LHCN-M2 (cell line): ENCODE measurements at regions not wholly inside any gene's neighbourhood (a gene's known extent, or its start where the extent isn't known, plus 50 kb on each side); places are given as distances from the start of the nearest gene placed in this dataset.

ENCODE experiments used
- DNase-seq: peaks from one replicate; pipeline ENCODE4 v3.0.0-alpha.2; 2012; ENCODE audit warnings: low read depth

DNA sequence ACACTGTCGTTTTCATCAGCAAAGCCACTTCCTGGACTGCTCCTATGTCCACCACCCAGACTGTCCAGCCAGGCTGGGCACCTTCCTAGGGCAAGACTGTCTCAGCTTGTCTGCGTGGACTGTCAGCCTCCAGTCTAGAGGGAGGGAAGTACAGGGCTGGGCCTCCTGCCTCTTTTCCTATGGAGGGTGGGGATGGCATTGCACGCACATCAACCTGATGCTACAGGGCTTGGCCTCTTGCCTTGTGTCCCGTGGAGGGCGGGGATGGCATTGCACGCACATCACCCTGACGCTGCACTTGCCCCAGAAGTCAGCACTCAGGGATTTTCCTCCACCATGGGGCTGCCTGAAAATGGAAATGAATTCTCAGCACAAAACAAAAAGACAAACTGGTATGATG is 304.2 kb upstream of the CDH4 start:
- DNase-seq, result no peak

DNA sequence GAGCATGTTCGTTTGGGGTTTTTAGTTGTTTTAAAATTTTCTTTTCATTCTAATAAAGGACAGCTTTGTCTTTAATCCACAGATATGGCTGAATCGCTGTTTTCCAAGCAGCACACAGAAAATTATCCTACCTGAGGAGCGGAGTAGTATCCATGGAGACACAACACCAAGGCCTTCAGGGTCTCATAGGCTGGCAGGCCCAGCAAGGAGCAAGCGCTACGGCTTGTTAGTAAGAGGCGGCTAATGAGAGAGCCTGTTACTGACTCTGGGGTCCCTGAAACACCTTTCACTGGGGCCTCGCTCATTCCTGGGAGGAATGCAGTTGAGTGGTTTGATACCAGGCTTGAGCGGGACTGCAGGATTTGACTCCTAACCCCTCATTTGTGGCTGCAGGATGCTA is 303.8 kb upstream of the CDH4 start:
- DNase-seq, result no peak

- DNase-seq, result no peak
Observed at GRCh38 chr20:60950561-60950960, 301.5 kb upstream of the CDH4 start.

DNA sequence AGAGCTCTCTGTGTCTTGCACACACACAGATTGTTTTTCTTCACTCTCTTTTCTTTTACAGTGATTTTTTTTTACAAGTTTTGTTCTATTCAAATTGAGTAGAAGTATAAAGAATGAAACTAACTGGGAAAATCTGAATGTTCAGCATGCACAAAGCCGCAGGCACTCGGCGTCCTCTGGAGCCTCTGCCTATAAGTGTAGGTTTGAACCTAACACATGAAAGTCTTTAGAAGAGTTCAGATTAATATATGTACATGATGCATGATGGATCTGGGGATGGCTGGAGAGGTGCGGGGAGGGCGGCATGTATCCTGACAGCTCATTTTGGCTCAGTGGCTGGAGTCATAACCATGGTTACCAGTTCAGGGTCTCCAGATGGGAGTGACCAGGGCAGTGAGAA is 301.1 kb upstream of the CDH4 start:
- no peak for DNase-seq

GRCh38 chr20:60952861-60953260 is 299.2 kb upstream of the CDH4 start:
- DNase-seq, result no peak

GRCh38 chr20:60953321-60953720 is 298.7 kb upstream of the CDH4 start:
- no peak for DNase-seq

DNA sequence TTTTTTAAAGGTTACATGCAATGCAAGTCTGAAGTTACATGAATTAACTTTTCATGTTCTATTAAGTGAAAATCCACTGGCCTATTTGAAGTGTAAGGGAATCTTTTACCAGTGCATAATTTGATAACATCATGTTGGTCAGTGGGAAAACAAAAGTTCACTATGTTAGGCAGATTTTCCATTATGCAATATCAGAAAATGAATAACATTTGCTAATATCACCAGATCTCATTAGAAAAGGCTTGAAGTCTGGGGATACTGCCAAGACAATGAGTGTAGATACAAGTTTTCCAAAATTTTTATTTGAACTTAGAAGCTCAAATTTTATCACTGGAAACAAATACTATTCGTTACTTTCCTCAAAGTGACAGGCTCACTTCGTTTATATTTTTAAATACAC is 296.4 kb upstream of the CDH4 start:
- DNase-seq, result no peak

DNA sequence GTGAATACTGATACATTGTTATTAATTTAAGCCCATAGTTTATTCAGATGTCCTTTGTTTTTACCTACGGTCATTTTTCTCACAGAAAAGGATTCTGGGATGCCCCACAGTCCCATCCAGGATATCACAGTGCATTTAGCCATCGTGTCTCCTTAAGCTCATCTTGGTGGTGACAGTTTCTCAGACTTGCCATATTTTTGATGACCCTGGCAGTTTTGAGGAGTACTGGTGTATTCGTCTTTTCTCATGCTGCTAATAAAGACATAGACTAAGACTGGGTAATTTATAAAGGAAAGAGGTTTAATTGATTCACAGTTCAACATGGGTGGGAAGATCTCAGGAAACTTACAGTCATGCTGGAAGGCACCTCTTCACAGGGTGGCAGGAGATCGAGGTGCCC is 295.9 kb upstream of the CDH4 start:
- DNase-seq, result no peak

DNA sequence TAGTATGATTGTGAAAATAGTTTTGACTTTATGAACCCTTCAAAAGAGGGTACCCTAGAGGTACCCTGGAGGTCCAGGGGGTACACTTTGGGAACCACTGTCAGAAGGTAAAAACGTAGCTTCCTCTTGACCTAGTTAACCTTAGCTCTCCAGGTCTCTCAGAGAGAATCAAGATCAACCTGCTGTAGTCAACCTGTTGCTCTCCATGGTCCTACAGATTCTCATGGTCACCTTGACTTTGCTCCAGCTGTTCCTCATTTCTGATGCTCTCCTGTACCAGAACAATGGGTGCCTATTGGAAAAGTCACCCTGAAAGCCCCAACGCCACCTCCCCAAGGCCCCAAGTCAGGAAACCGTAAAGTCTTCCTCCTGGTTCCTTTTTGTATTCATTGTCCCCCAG is 294.4 kb upstream of the CDH4 start:
- DNase-seq, result no peak

DNA sequence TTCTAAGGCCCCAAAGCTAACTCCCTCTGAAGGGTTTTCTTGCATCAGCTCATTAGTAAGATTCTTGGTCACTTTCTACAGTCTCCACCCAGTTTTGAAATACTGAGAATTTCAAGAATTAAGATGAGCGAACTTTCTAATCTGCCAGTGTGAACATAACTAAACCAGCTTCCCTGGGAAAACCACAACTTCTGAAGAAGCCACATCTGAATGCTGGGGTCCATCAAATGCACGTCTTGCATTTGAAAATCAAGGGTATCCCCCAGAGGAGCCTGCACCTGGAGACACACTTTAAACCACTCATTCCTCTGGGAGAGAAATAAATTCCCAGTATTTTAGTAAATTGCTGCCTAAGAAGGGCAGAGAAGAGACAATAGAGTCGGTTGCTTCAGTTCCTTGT is 292.1 kb upstream of the CDH4 start:
- DNase-seq, result no peak

GRCh38 chr20:60960500-60960899 is 291.6 kb upstream of the CDH4 start:
- no peak for DNase-seq

GRCh38 chr20:60961551-60961950 is 290.5 kb upstream of the CDH4 start:
- no peak for DNase-seq

DNA sequence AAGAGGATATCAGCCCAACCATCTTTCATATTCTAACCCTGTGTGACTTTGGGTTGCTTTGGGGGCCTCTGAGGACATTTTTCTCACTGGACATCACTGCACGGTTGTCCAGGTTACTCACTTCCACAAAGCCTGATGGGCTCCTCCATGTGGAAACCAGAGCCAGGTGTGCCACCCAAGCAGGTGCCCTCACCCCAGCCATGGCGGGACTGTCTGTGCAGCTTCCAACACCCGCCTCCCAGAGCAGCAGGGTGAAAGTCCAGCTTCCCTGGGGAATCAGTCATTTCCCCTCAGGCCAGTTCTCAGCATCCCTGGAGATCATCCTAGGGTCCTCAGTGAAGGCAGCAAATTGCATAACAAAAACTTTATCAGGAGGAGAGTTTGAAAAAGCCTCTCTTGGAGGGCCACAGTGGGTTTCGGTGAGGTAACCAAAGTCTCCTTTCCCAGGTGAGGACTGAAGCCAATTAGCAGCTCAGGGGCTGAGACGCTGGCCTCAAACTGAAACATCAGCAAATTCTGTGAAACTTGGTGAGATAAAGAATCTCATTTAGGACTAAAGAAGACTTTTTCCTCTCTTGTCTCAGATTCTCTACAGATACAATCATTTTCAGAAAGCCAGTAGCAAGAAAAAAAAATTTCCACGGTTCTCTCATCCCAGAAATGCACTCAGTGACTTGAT is 289.6 kb upstream of the CDH4 start:
- DNase-seq, result no peak

GRCh38 chr20:60963146-60963545 is 288.9 kb upstream of the CDH4 start:
- DNase-seq, result no peak

GRCh38 chr20:60964911-60965310 is 287.1 kb upstream of the CDH4 start:
- no peak for DNase-seq

DNA sequence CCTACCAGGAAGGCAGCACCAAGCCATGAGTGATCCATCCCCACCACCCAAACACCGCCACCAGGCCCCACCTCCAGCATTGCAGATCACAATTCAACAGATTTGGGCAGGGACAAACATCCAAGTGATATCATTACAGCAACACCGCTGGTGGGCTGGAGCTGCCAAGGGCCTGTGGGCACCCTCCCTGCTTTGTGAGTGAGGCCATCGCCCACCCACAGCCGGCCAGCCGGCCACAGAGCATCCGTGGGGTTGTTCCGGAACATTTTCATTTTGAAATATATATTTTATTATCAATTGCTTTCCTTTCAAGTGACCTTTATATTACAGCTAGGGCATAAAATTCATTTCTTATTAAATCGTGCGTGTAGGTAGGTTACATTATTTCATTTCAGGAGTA is 286.0 kb upstream of the CDH4 start:
- DNase-seq, result no peak

- no peak for DNase-seq
Observed at GRCh38 chr20:60966766-60967165, 285.3 kb upstream of the CDH4 start.

DNA sequence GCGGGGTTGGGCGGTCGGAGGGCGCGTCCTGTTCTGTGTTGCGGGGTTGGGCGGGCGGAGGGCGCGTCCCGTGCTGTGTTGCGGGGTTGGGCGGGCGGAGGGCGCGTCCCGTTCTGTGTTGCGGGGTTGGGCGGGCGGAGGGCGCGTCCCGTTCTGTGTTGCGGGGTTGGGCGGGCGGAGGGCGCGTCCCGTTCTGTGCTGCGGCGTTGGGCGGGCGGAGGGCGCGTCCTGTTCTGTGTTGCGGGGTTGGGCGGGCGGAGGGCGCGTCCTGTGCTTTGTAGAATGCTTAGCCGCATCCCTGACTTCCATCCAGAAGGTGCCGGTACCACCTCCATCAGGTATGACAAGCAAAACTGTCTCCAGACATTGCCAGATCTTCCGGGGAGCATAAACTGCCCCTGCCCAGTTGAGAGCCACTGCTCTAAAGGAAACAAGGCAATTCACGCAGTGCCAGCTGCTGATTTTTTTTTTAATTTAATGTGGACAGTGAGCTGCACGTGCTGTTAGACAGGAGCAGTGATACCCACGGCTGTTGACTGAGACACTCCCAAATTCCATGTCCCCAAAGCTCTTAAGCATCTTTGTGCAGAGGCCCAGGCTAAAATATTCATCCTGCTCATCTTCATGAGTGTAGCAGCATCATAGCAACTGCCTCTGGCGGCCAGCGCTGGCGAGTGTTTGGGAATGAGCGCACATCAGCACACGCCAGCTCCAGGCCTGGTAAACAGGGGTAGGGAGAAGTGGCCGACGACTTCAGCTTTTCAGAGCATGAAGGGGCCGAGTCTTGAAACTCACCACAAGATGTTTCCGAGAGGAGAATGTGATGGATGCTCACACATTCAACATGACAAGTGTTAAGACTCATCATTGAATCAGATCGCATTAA is 284.4 kb upstream of the CDH4 start:
- no peak for DNase-seq

DNA sequence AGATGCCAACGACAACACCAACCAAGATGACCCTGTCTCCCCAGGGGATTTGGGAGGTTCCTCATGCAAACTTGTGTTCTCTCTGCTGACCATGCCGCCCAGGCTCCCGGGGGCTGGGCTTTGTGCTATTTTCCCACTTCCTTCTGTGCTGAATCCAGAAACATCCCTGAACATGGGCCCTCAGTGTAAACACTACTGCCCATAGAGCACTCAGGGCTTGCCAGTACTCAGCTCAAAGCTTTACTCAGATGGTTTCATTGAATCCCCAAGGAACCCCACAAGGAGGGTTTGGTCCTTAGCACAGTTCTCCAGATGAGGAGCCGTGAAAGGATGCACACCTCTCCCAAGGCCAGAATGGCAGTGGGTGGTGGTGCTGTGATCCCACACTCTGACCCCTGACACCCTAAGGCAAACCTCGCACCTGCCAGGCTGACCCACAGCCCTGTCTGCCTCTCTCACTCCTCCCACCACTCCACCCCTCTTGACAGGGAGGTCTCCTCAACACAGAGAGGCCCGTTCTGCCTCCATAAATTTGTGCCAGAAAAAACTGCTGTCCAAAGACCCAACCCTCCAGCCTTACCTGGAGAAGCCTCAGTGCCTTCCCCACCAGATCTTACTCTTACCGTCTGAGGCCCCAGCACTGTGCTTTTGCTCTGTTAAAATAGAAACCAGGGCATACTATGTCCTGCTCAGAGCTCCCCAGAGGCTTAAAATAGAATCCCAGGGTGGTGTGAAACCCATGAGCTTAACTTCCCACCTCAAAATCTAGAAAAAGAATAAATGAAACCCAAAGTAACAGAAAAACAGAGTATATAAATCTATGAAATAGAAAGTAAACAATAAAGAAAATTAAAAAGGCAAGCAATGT is 283.0 kb upstream of the CDH4 start:
- DNase-seq, result no peak

- no peak for DNase-seq
Observed at GRCh38 chr20:60970601-60971000, 281.5 kb upstream of the CDH4 start.

- no peak for DNase-seq
Observed at GRCh38 chr20:60974022-60974421, 278.0 kb upstream of the CDH4 start.

GRCh38 chr20:60974441-60974945 is 277.6 kb upstream of the CDH4 start:
- no peak for DNase-seq
